Endothelial cell of umbilical vein (primary cell): ENCODE measurements at regions not wholly inside any gene's neighbourhood (a gene's known extent, or its start where the extent isn't known, plus 50 kb on each side); places are given as distances from the start of the nearest gene placed in this dataset.

ENCODE experiments used
- BruUV-seq: library from RNA; stranded (reverse); fragments of 400-500 nt; replicated peaks from 2 replicates; lab custom pipeline; 2021; lab: Mats Ljungman, UMichigan
- CTCF ChIA-PET: fragments of 300-600, 350-600 bp; sonication (Branson Sonifier 250); formaldehyde crosslinking; loops from one replicate; lab custom pipeline; 2021; ENCODE audit warnings: antibody characterized with exemption, inconsistent platforms; lab: Charles Lee
- POLR2A ChIA-PET: fragments of 300-600, 350-600 bp; sonication (Branson Sonifier 250); formaldehyde crosslinking; loops from one replicate; lab custom pipeline; 2021; ENCODE audit warnings: antibody characterized with exemption, inconsistent platforms; lab: Charles Lee
- DNase-seq: peaks from one replicate; pipeline ENCODE4 v3.0.0-alpha.2; 2011; ENCODE audit warnings: low read depth, low spot score
- FAIRE-seq: peaks from 2 replicates; lab custom pipeline; 2011; peaks lifted over from hg19 to GRCh38; lab: Jason Lieb, UNC
- H2AFZ ChIP-seq: 2 replicates; pipeline ENCODE4 v1.6.0; 2012; ENCODE audit warnings: low read depth, low read length, control low read depth, inconsistent platforms
- H3K27ac ChIP-seq: 2 replicates; pipeline ENCODE4 v1.5.1; 2011; ENCODE audit warnings: low read depth, mild to moderate bottlenecking, control low read depth, low read length, moderate library complexity; ENCODE audit not compliant: insufficient read depth
- H3K27me3 ChIP-seq, 2 experiments: 2 replicates each; pipeline versions ENCODE4 v1.6.0 to v1.6.1; 2011; ENCODE audit warnings: low read length in 2 of 2, mixed read lengths in 1 of 2; ENCODE audit not compliant: control insufficient read depth in 2 of 2, insufficient read depth in 2 of 2
- H3K36me3 ChIP-seq, 2 experiments: 2 replicates in 1 of 2; 3 replicates in 1 of 2; pipeline ENCODE4 v1.5.1; 2011; ENCODE audit warnings: low read length in 2 of 2, mild to moderate bottlenecking in 1 of 2, moderate library complexity in 1 of 2; ENCODE audit not compliant: control insufficient read depth in 2 of 2, insufficient read depth in 2 of 2; ENCODE audit errors: extremely low read depth in 1 of 2
- H3K4me1 ChIP-seq: 3 replicates; pipeline ENCODE4 v1.5.1; 2011; ENCODE audit warnings: mild to moderate bottlenecking, low read length; ENCODE audit not compliant: control insufficient read depth, insufficient read depth; ENCODE audit errors: extremely low read depth
- H3K4me2 ChIP-seq: 2 replicates; pipeline ENCODE4 v1.6.1; 2011; ENCODE audit warnings: low read length, control low read depth, mixed read lengths; ENCODE audit not compliant: insufficient read depth
- H3K4me3 ChIP-seq, 3 experiments: fragments of 200-600 bp in 1 of 3; sonication (generic), shearing (Covaris generic) in 1 of 3; replicated peaks in 1 of 3; 2 replicates each; pipeline ENCODE4 v1.5.1; 2011 to 2016; ENCODE audit warnings: control low read depth in 3 of 3, low read length in 3 of 3, mild to moderate bottlenecking in 2 of 3, inconsistent platforms in 1 of 3, low read depth in 1 of 3, moderate library complexity in 1 of 3; ENCODE audit not compliant: insufficient read depth in 1 of 3
- H3K79me2 ChIP-seq: 2 replicates; pipeline ENCODE4 v1.6.0; 2012; ENCODE audit warnings: low read length, inconsistent platforms; ENCODE audit not compliant: control insufficient read depth, insufficient read depth
- H3K9ac ChIP-seq: replicated peaks from 2 replicates; pipeline ENCODE3; 2011; ENCODE audit warnings: low read length, control low read depth; ENCODE audit not compliant: insufficient read depth; ENCODE audit errors: extremely low read depth
- H3K9me1 ChIP-seq: replicated peaks from 3 replicates; pipeline ENCODE4 v1.6.0; 2011; ENCODE audit warnings: mild to moderate bottlenecking, low read length; ENCODE audit not compliant: control insufficient read depth, insufficient read depth; ENCODE audit errors: extremely low read depth
- H3K9me3 ChIP-seq: replicated peaks from 2 replicates; pipeline ENCODE4 v1.5.1; 2012; ENCODE audit warnings: low read length, inconsistent platforms; ENCODE audit not compliant: control insufficient read depth, insufficient read depth
- H4K20me1 ChIP-seq: replicated peaks from 2 replicates; pipeline ENCODE3; 2011; ENCODE audit warnings: mild to moderate bottlenecking, low read length; ENCODE audit not compliant: control insufficient read depth, insufficient read depth; ENCODE audit errors: extremely low read depth
- EZH2 ChIP-seq: IDR thresholded peaks from 2 replicates; pipeline ENCODE4 v1.6.1; 2012; ENCODE audit warnings: borderline replicate concordance, low read depth, mild to moderate bottlenecking, moderate library complexity, low read length, inconsistent platforms; ENCODE audit not compliant: severe bottlenecking
- FOS ChIP-seq: IDR thresholded peaks from 2 replicates; pipeline ENCODE4 v1.6.1; 2011; ENCODE audit warnings: mild to moderate bottlenecking, low read length, moderate library complexity, borderline replicate concordance; ENCODE audit not compliant: insufficient read depth
- GATA2 ChIP-seq: IDR thresholded peaks from 2 replicates; pipeline ENCODE4 v1.7.0; 2011; ENCODE audit warnings: low read depth, mild to moderate bottlenecking, moderate library complexity, mixed read lengths, low read length; ENCODE audit not compliant: insufficient read length, insufficient read depth
- JUN ChIP-seq: IDR thresholded peaks from 2 replicates; pipeline ENCODE4 v1.6.1; 2011; ENCODE audit warnings: borderline replicate concordance, low read depth; ENCODE audit not compliant: insufficient read length, insufficient read depth
- MAX ChIP-seq: IDR thresholded peaks from 2 replicates; pipeline ENCODE4 v1.6.1; 2011; ENCODE audit not compliant: insufficient read depth, insufficient read length
- MYC ChIP-seq: IDR thresholded peaks from one replicate; pipeline ENCODE4 v1.6.1; 2011; ENCODE audit warnings: mild to moderate bottlenecking, low read depth, low read length
- POLR2A ChIP-seq: IDR thresholded peaks from 2 replicates; pipeline ENCODE4 v1.6.1; 2012; ENCODE audit warnings: low read depth, mild to moderate bottlenecking, control low read depth, low read length
- POLR2AphosphoS5 ChIP-seq: IDR thresholded peaks from 2 replicates; pipeline ENCODE4 v1.6.1; 2012; ENCODE audit warnings: low read depth, mild to moderate bottlenecking, control low read depth, low read length, moderate library complexity; ENCODE audit not compliant: insufficient read depth
- dilution Hi-C: fragments of 300-500 bp; cut with MboI; formaldehyde crosslinking; loops from one replicate; pipeline ENCODE4 v1.15.0; 2019; ENCODE audit warnings: low sequenced_read_pairs; ENCODE audit not compliant: extremely low pct_ligation_motif_present
- intact Hi-C: fragments of 100-400 bp; cut with micrococcal nuclease; formaldehyde crosslinking; loops from one replicate; pipeline ENCODE4 v1.10.0; 2022
- TF ChIP-seq, protein P1 (sequence below), 2 donors: IDR thresholded peaks; 1 replicate in 1 of 2; 2 replicates in 1 of 2; pipeline ENCODE4 v1.5.1; 2011; ENCODE audit warnings: low read length in 2 of 2, mild to moderate bottlenecking in 2 of 2, moderate library complexity in 2 of 2, control low read depth in 1 of 2, inconsistent platforms in 1 of 2, low read depth in 1 of 2; ENCODE audit not compliant: insufficient read depth in 1 of 2; ENCODE audit errors: extremely low read depth in 1 of 2

GRCh38 chr5:53240661-53241060 lies 131.1 kb upstream of the MOCS2 start:
- H3K4me3 ChIP-seq, result no peak overlapping the region
- intact Hi-C loops, result no loop called here
- H3K79me2 ChIP-seq, result no peaks in the 10 kb centered on the region
- no peak overlapping the region for H2AFZ ChIP-seq
- dilution Hi-C loops, result no loop called here
- no peak overlapping the region for H3K9ac ChIP-seq
- DNase-seq (no peak), FAIRE-seq (no peak)
- TF ChIP-seq JUN (no peak), EZH2 (no peak), GATA2 (no peak), MAX (no peak), MYC (no peak), POLR2A (no peak), POLR2AphosphoS5 (no peak), FOS (no peak)
- TF ChIP-seq, protein P1, sequence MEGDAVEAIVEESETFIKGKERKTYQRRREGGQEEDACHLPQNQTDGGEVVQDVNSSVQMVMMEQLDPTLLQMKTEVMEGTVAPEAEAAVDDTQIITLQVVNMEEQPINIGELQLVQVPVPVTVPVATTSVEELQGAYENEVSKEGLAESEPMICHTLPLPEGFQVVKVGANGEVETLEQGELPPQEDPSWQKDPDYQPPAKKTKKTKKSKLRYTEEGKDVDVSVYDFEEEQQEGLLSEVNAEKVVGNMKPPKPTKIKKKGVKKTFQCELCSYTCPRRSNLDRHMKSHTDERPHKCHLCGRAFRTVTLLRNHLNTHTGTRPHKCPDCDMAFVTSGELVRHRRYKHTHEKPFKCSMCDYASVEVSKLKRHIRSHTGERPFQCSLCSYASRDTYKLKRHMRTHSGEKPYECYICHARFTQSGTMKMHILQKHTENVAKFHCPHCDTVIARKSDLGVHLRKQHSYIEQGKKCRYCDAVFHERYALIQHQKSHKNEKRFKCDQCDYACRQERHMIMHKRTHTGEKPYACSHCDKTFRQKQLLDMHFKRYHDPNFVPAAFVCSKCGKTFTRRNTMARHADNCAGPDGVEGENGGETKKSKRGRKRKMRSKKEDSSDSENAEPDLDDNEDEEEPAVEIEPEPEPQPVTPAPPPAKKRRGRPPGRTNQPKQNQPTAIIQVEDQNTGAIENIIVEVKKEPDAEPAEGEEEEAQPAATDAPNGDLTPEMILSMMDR (IDR thresholded peaks at IDR 0.05; ENCODE audit: extremely low read depth in 1 of 2, insufficient read depth in 1 of 2, low read depth in 1 of 2, low read length in 2 of 2), result no peak
- no peak overlapping the region for H3K4me2 ChIP-seq
- no peaks in the 10 kb centered on the region for H3K4me1 ChIP-seq
- BruUV-seq, result no TSS peak
- H3K9me3 ChIP-seq, result no peaks in the 10 kb centered on the region
- no peak overlapping the region for H3K27ac ChIP-seq
- H3K9me1 ChIP-seq, result no peaks in the 10 kb centered on the region
- ChIA-PET POLR2A (no interaction called here), CTCF (interaction anchor here (0.6 to 0.8 kb wide), 2 partner anchors 51 to 267 kb away, joined by 3 read pairs; no protein-coding TSS in a partner anchor)
- H3K36me3 ChIP-seq, result no peaks in the 10 kb centered on the region
- no peaks in the 10 kb centered on the region for H4K20me1 ChIP-seq
- H3K27me3 ChIP-seq, result peaks cover 0 to 2% of the 10 kb centered on the region in 2 experiments
